ENCODE measurements at regions not wholly inside any gene's neighbourhood (a gene's known extent, or its start where the extent isn't known, plus 50 kb on each side); places are given as distances from the start of the nearest gene placed in this dataset.

GRCh38 chr7:41139789-41140188 is 563.1 kb downstream of the INHBA start:
- no peak for DNase-seq (ENCODE audit: extremely low read depth, low read depth)
- TF ChIP-seq, protein P1, sequence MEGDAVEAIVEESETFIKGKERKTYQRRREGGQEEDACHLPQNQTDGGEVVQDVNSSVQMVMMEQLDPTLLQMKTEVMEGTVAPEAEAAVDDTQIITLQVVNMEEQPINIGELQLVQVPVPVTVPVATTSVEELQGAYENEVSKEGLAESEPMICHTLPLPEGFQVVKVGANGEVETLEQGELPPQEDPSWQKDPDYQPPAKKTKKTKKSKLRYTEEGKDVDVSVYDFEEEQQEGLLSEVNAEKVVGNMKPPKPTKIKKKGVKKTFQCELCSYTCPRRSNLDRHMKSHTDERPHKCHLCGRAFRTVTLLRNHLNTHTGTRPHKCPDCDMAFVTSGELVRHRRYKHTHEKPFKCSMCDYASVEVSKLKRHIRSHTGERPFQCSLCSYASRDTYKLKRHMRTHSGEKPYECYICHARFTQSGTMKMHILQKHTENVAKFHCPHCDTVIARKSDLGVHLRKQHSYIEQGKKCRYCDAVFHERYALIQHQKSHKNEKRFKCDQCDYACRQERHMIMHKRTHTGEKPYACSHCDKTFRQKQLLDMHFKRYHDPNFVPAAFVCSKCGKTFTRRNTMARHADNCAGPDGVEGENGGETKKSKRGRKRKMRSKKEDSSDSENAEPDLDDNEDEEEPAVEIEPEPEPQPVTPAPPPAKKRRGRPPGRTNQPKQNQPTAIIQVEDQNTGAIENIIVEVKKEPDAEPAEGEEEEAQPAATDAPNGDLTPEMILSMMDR (IDR thresholded peaks at IDR 0.05; ENCODE audit: low read depth, low read length), result no peak

DNA sequence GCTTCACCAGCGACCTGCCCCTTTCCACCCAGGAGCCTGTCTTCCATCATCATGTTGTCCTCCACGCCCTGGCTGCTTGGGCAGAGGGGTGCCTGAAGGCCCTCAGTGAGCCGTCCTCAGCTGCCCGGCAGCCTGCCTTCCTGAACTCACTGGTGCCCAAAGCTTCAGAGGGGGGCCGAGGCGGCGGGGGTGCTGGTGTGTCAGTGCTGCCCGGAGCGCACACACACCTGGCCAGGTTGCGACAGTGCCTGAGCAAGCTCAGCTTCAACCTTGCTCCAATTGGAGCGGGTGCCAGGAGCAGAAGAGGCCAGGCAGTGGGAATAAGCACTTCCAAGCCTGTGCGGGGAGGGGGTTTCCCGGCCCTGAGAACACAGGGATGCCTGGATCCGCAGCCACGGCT is 566.3 kb downstream of the INHBA start:
- TF ChIP-seq, protein P1 (IDR thresholded peaks at IDR 0.05; ENCODE audit: low read depth, low read length), result no peak

DNA sequence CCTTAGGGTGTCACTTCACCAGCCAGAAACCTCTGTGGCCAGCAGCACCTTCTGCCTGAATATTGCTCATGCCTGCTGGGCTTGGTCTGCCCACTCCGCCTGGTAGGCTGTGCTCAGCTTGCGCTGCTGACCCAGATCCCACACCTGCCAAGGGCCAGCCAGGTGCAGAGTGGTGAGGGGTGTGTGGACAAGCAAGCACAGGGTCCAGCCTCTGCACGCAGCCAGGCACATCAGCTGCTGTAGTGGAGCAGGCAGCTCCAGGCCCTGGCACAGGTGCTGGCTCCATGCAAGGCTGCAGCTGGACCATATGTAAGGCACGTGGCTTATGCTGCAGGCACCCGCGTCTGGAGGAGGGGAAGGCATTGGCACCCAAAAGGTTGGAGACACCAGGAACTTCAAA is 567.4 kb downstream of the INHBA start:
- TF ChIP-seq, protein P1 (IDR thresholded peaks at IDR 0.05; ENCODE audit: low read depth, low read length), result no peak
- no peak for DNase-seq (ENCODE audit: extremely low read depth, low read depth)

More for the DNA sequence above, 566.3 kb downstream of the INHBA start:
- DNase-seq (ENCODE audit: extremely low read depth, low read depth), result no peak

DNA sequence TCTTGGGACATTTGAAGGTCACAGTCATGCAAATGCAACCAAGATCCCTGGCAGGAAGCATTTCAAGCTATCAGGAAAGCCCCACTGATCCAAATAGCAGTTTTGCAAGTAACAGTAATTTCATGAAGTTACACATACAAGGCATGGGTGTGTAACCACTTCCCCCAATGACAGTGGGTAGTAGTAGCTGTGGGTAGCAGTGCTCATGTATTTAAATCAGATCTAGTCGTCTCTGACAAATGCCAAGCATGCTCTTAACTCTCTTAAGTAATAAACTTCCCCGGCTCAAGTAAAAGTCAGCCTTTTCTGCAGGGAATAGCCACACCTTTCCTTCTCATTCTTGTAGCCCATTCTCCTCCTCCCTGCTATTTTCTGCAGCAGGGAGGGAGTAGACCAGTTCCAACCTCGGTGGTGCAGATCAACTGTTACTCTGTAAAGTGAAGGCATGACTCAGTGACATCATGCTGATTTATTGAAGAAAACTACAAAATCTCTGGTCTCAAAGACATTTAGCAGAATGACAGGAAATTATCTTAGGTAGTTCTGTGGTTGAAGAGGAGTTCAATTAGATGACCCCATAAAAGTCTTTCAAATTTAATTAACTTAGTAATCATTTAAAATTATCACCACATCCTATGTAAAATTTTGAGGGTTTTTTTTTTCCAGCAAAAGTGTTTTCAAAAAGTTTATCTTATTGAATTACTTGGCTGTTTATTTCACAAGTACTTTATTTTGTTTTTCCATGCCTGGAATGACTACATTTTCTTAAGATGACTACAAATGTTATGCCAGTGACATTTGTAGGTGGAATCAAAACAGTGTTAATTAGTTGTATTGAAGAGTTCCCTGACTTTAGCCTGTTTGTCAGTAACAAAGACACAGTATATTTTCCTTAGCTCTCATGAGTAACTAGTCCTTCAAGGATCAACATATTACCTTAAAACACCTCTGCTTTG is 568.3 kb downstream of the INHBA start:
- TF ChIP-seq, protein P1 (IDR thresholded peaks at IDR 0.05; ENCODE audit: low read depth, low read length), result no peak
- no peak for DNase-seq (ENCODE audit: extremely low read depth, low read depth)

- TF ChIP-seq, protein P1 (IDR thresholded peaks at IDR 0.05; ENCODE audit: low read depth, low read length), result no peak
- no peak for DNase-seq (ENCODE audit: extremely low read depth, low read depth)
Measured at GRCh38 chr7:41133690-41134299, 569.1 kb downstream of the INHBA start.

DNA sequence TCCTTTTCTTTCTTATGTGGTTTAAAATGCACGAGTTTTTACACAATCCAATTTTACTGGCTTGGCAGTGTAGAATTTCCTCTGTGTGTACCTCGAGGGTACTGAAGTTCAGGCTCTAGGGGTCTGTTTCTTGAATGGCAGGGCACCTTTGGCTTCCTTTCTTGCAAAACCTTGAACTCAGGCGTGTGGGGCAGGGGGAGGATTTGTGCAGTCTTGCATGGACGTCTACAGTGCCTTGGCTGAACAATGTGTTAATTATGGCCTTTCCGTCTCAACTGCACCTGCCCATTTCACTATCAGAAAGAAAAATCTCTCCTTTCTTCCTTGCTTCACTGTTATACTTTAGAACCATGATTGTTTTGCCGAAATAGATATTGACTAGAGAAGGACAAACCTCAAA is 570.9 kb downstream of the INHBA start:
- no peak for DNase-seq (ENCODE audit: extremely low read depth, low read depth)
- TF ChIP-seq, protein P1 (IDR thresholded peaks at IDR 0.05; ENCODE audit: low read depth, low read length), result no peak
